HUES6 (cell line): ENCODE measurements at regions not wholly inside any gene's neighbourhood (a gene's known extent, or its start where the extent isn't known, plus 50 kb on each side); places are given as distances from the start of the nearest gene placed in this dataset.

Experiments used
- H3K27ac ChIP-seq: 2 replicates; pipeline ENCODE4 v1.7.0; 2013; ENCODE audit warnings: low read depth, mild to moderate bottlenecking, low read length, inconsistent platforms
- H3K27me3 ChIP-seq: 2 replicates; pipeline ENCODE4 v1.6.1; 2013; ENCODE audit warnings: low read length; ENCODE audit not compliant: control insufficient read depth, insufficient read depth
- H3K36me3 ChIP-seq: 2 replicates; pipeline ENCODE4 v1.6.1; 2013; ENCODE audit warnings: low read length; ENCODE audit not compliant: control insufficient read depth, insufficient read depth
- H3K4me1 ChIP-seq: 2 replicates; pipeline ENCODE4 v1.6.1; 2013; ENCODE audit warnings: low read length; ENCODE audit not compliant: control insufficient read depth, insufficient read depth
- H3K4me3 ChIP-seq: 2 replicates; pipeline ENCODE4 v1.5.1; 2013; ENCODE audit warnings: low read depth, low read length
- H3K9ac ChIP-seq: one replicate; pipeline ENCODE4 v1.6.1; 2013; ENCODE audit warnings: mild to moderate bottlenecking, low read length
- H3K9me3 ChIP-seq: 2 replicates; pipeline ENCODE4 v1.6.1; 2013; ENCODE audit warnings: low read depth, low read length; ENCODE audit not compliant: control insufficient read depth, insufficient read depth

DNA sequence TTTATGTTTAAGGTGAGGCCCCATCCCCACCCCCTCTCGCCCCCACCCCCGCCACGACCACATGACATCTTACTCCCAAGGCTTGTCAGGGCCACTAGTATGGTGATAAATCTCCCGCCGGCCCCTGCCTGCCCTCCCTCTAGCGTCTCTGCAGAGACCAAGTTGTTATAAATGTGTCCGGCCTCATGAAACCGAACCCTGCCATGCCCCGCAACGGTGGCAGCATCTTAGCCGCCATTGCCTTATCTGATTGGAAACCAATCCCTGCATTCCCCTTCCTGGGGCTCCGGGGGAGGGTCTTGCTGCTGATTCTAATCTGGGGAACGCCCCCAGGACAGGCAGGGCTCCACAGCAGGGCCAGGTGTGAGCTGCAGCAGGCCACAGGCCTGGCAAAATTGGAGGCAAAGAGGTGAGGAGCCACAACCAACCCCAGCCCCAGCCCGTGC is 352.4 kb downstream of the C16orf95 start:
- Histone ChIP-seq H3K4me3 (no peak overlapping the region), H3K27me3 (peaks cover 16% of the 10 kb centered on the region; the same call in 1 of the 2 replicates), H3K27ac (no peak overlapping the region), H3K36me3 (no peaks in the 10 kb centered on the region), H3K9me3 (no peaks in the 10 kb centered on the region), H3K4me1 (no peaks in the 10 kb centered on the region), H3K9ac (no peak overlapping the region)

- H3K27me3 ChIP-seq: peaks cover 12% of the 10 kb centered on the region; the same call in 1 of the 2 replicates
- H3K9ac ChIP-seq: no peak overlapping the region
- H3K27ac ChIP-seq: no peak overlapping the region
- no peaks in the 10 kb centered on the region for H3K4me1 ChIP-seq
- H3K9me3 ChIP-seq: no peaks in the 10 kb centered on the region; the same call in 1 of the 2 replicates
- no peak overlapping the region for H3K4me3 ChIP-seq
- no peaks in the 10 kb centered on the region for H3K36me3 ChIP-seq
These were observed 351.9 kb downstream of the C16orf95 start for GRCh38 chr16:86965331-86965730.

GRCh38 chr16:86965840-86966550 is 351.2 kb downstream of the C16orf95 start:
- H3K9ac ChIP-seq: no peak overlapping the region
- H3K36me3 ChIP-seq: no peaks in the 10 kb centered on the region
- no peaks in the 10 kb centered on the region for H3K4me1 ChIP-seq
- no peak overlapping the region for H3K4me3 ChIP-seq
- H3K9me3 ChIP-seq: no peaks in the 10 kb centered on the region; the same call in 1 of the 2 replicates
- no peak overlapping the region for H3K27ac ChIP-seq
- peaks cover 5% of the 10 kb centered on the region; the same call in 1 of the 2 replicates for H3K27me3 ChIP-seq

GRCh38 chr16:86966777-86967176 is 350.4 kb downstream of the C16orf95 start:
- peaks cover 2% of the 10 kb centered on the region; the same call in 1 of the 2 replicates for H3K27me3 ChIP-seq
- H3K36me3 ChIP-seq: no peaks in the 10 kb centered on the region
- H3K9me3 ChIP-seq: no peaks in the 10 kb centered on the region; the same call in 1 of the 2 replicates
- H3K4me1 ChIP-seq: no peaks in the 10 kb centered on the region
- no peak overlapping the region for H3K9ac ChIP-seq
- no peak overlapping the region for H3K4me3 ChIP-seq
- H3K27ac ChIP-seq: no peak overlapping the region

- Histone ChIP-seq H3K27me3 (peaks cover 2% of the 10 kb centered on the region; the same call in 1 of the 2 replicates), H3K9me3 (peaks cover 2% of the 10 kb centered on the region; the same call in 1 of the 2 replicates)
These were observed 348.3 kb downstream of the C16orf95 start for GRCh38 chr16:86968866-86969265.

DNA sequence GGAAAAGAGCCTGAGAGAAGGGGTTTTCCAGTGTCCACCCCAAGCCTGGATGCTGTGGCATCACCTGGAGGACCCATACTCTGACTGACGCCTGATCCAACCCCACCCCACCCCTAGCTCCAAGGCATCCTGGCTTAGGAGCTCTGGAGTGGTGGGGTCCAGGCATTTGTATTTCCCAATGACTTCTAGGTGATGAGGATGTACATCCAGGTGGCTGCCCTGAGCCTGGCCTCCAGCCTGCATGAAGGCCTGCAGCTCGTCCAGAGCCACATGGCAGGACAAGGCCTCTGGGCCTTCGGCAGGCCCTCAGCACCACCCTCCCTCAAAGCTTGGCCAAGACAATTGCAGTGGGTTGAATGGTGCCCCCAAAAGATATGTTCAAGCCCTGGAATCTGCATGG is 347.5 kb downstream of the C16orf95 start:
- Histone ChIP-seq H3K4me1 (no peaks in the 10 kb centered on the region), H3K9me3 (peaks cover 7% of the 10 kb centered on the region; the same call in 1 of the 2 replicates), H3K27me3 (peaks cover 2% of the 10 kb centered on the region; the same call in 1 of the 2 replicates), H3K27ac (no peak overlapping the region), H3K36me3 (no peaks in the 10 kb centered on the region), H3K9ac (no peak overlapping the region), H3K4me3 (no peak overlapping the region)

More at GRCh38 chr16:86968866-86969265, 348.3 kb downstream of the C16orf95 start:
- Histone ChIP-seq H3K27ac (no peak overlapping the region), H3K4me1 (no peaks in the 10 kb centered on the region), H3K9ac (no peak overlapping the region), H3K36me3 (no peaks in the 10 kb centered on the region), H3K4me3 (no peak overlapping the region)

GRCh38 chr16:86970279-86970678 is 346.9 kb downstream of the C16orf95 start:
- H3K36me3 ChIP-seq: no peaks in the 10 kb centered on the region

DNA sequence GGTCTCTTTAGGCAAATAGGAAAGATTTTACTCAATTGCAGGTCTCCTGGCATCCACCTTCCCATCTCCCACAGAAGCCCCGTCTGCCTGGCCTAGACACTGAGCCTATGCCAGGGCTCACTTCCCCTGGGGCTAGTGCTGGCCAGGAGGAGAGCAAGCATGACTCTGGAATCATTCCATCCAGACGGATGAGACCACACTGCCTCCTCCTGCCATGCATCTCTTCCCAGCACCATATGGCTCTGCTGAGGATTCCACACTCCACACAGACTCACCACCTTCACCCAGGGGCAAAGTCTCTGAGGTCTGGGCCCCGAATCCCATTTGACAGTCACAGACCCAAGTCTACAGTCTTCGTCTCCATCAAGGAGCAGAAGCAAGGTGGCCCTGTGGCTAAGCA is 346.5 kb downstream of the C16orf95 start:
- H3K27ac ChIP-seq: no peak overlapping the region
- H3K4me1 ChIP-seq: no peaks in the 10 kb centered on the region
- no peaks in the 10 kb centered on the region for H3K36me3 ChIP-seq
- H3K9me3 ChIP-seq: peaks cover 7% of the 10 kb centered on the region; the same call in 1 of the 2 replicates
- no peak overlapping the region for H3K9ac ChIP-seq
- H3K27me3 ChIP-seq: peaks cover 2% of the 10 kb centered on the region; the same call in 1 of the 2 replicates
- H3K4me3 ChIP-seq: no peak overlapping the region

More at GRCh38 chr16:86970279-86970678, 346.9 kb downstream of the C16orf95 start:
- H3K27me3 ChIP-seq: peaks cover 2% of the 10 kb centered on the region; the same call in 1 of the 2 replicates
- H3K4me1 ChIP-seq: no peaks in the 10 kb centered on the region
- H3K9ac ChIP-seq: no peak overlapping the region
- H3K4me3 ChIP-seq: no peak overlapping the region
- H3K27ac ChIP-seq: no peak overlapping the region
- peaks cover 7% of the 10 kb centered on the region; the same call in 1 of the 2 replicates for H3K9me3 ChIP-seq

DNA sequence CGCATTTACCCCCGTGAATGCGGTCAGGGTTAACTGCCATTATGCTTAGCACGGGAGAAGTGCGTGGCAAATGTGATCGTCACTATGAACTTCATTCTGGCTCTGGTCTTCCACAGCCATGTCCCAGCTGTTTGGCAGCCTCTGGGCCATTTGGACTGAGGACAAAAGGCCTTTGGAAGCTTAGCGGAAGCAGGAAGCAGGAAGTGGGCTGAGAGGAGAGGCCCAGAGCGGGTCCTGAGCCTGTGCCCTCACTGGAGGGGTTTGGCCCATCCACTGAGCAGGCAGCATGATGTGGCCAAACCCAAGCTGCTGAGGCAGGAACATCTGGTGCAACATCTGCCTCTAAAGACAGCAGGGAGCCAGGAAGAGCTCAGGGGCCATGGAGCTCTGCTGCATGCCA is 345.9 kb downstream of the C16orf95 start:
- no peaks in the 10 kb centered on the region; the same call in 1 of the 2 replicates for H3K27me3 ChIP-seq
- H3K36me3 ChIP-seq: no peaks in the 10 kb centered on the region
- H3K4me1 ChIP-seq: no peaks in the 10 kb centered on the region
- no peak overlapping the region for H3K27ac ChIP-seq
- H3K4me3 ChIP-seq: no peak overlapping the region
- H3K9ac ChIP-seq: no peak overlapping the region
- peaks cover 7% of the 10 kb centered on the region; the same call in 1 of the 2 replicates for H3K9me3 ChIP-seq

DNA sequence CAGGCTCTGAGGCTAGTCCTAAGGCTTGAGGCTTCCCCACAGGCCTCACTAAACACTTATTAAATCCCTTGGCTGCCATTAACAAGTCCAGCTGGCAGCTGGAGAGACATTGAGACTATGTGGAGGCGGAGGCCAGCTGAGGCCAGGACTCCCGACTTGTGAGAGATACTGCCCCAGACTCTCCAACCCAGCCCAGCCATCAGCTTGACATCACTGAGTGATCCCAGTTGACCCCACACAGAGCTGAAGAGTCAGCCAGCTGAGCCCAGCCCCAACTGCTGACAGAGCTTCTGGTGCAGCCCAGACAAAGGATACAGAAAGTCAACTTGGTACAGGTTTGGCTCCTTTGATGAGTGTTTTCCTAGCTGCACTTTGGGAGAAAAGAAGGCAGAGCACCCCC is 343.1 kb downstream of the C16orf95 start:
- H3K27me3 ChIP-seq: peaks cover 11% of the 10 kb centered on the region; the same call in 1 of the 2 replicates
- H3K4me1 ChIP-seq: no peaks in the 10 kb centered on the region
- H3K9me3 ChIP-seq: peaks cover 7% of the 10 kb centered on the region; the same call in 1 of the 2 replicates
- no peaks in the 10 kb centered on the region for H3K36me3 ChIP-seq
- no peak overlapping the region for H3K27ac ChIP-seq
- no peak overlapping the region for H3K9ac ChIP-seq
- no peak overlapping the region for H3K4me3 ChIP-seq

DNA sequence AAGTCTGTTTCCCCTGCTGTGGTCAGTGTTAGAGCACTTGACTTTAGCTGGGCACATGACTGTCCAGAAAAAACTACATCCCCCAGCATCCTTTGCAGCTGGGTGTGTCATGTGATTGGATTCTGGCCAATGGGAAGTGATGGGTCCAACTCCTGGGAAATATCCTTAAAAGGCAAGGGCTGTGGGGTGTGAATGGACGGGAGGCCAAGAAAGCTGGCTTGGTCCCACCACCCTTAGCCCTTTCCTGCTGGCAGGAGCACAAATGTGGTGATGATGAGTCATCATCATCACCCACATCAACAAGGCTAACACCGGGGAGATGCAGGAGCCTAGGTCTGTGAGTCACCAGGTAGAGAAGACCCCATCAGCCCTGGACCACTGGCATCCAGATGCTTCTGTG is 341.7 kb downstream of the C16orf95 start:
- H3K27me3 ChIP-seq: peaks cover 21% of the 10 kb centered on the region; the same call in 1 of the 2 replicates

More for the DNA sequence above, 341.7 kb downstream of the C16orf95 start:
- Histone ChIP-seq H3K27ac (no peak overlapping the region), H3K36me3 (no peaks in the 10 kb centered on the region), H3K9me3 (0 out of 2 replicates have a peak, but pooled peaks cover 7% of the 10 kb centered on the region), H3K9ac (no peak overlapping the region), H3K4me3 (no peak overlapping the region), H3K4me1 (no peaks in the 10 kb centered on the region)
